ENCODE measurements at regions not wholly inside any gene's neighbourhood (a gene's known extent, or its start where the extent isn't known, plus 50 kb on each side); places are given as distances from the start of the nearest gene placed in this dataset.

DNA sequence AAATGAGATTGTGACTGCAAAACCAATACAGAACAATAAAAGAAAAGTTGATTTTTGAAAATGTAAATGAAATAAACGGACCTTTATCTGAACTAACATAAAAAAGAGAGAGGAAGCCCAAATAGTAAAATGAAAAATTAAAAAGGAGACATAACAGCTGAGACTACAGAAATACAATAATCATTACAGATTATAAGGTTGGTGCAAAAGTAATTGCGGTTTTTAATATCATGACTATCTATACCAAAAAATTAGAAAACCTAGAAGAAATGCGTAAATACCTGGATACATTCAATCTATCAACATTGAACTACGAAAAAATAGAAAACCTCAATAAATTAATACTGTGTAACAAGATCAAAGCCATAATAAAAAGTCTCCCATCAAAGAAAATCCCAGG, 71.9 kb upstream of the SLCO6A1 start:
- TF ChIP-seq, protein P1, sequence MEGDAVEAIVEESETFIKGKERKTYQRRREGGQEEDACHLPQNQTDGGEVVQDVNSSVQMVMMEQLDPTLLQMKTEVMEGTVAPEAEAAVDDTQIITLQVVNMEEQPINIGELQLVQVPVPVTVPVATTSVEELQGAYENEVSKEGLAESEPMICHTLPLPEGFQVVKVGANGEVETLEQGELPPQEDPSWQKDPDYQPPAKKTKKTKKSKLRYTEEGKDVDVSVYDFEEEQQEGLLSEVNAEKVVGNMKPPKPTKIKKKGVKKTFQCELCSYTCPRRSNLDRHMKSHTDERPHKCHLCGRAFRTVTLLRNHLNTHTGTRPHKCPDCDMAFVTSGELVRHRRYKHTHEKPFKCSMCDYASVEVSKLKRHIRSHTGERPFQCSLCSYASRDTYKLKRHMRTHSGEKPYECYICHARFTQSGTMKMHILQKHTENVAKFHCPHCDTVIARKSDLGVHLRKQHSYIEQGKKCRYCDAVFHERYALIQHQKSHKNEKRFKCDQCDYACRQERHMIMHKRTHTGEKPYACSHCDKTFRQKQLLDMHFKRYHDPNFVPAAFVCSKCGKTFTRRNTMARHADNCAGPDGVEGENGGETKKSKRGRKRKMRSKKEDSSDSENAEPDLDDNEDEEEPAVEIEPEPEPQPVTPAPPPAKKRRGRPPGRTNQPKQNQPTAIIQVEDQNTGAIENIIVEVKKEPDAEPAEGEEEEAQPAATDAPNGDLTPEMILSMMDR (IDR thresholded peaks at IDR 0.05): no peak
- no peak for TF ChIP-seq POLR2A (IDR thresholded peaks at IDR 0.05)
